OCI-LY7 (cell line): ENCODE measurements at regions not wholly inside any gene's neighbourhood (a gene's known extent, or its start where the extent isn't known, plus 50 kb on each side); places are given as distances from the start of the nearest gene placed in this dataset.

Experiments
- BruUV-seq: library from RNA; stranded (reverse); fragments of 400-500 nt; replicated peaks from 2 replicates; lab custom pipeline; 2021; lab: Mats Ljungman, UMichigan
- CTCF ChIA-PET: fragments of 300-600 bp; sonication (Branson Sonifier 250); formaldehyde crosslinking; loops from one replicate; lab custom pipeline; 2022; ENCODE audit warnings: antibody characterized with exemption; ENCODE audit not compliant: unreplicated experiment; lab: Charles Lee
- POLR2A ChIA-PET: fragments of 300-600 bp; sonication (Branson Sonifier 250); formaldehyde crosslinking; loops from one replicate; lab custom pipeline; 2022; ENCODE audit warnings: antibody characterized with exemption; lab: Charles Lee
- DNase-seq: peaks from one replicate; pipeline ENCODE4 v3.0.0-alpha.2; 2015; ENCODE audit warnings: low spot score
- H2AFZ ChIP-seq: fragments of 200-600 bp; sonication (generic), shearing (Covaris generic); 2 replicates; pipeline ENCODE4 v1.6.1; 2014; ENCODE audit warnings: mild to moderate bottlenecking, antibody characterized with exemption, low read length, moderate library complexity
- H3K27ac ChIP-seq: fragments of 200-600 bp; sonication (generic); 2 replicates; pipeline ENCODE4 v1.5.1; 2014; ENCODE audit warnings: mixed run types, low read depth, mild to moderate bottlenecking, moderate library complexity, low read length, inconsistent platforms; ENCODE audit not compliant: poor library complexity, severe bottlenecking
- H3K36me3 ChIP-seq: fragments of 200-600 bp; sonication (generic); 2 replicates; pipeline ENCODE4 v1.6.1; 2014; ENCODE audit warnings: mild to moderate bottlenecking, antibody characterized with exemption, low read length, moderate library complexity, mixed read lengths; ENCODE audit not compliant: insufficient read depth
- H3K4me1 ChIP-seq: fragments of 200-600 bp; sonication (generic); 2 replicates; pipeline ENCODE4 v1.5.1; 2014; ENCODE audit warnings: mild to moderate bottlenecking, low read length; ENCODE audit not compliant: insufficient read depth, poor library complexity, severe bottlenecking
- H3K4me2 ChIP-seq: fragments of 200-600 bp; sonication (generic); 2 replicates; pipeline ENCODE4 v1.6.1; 2014; ENCODE audit warnings: mild to moderate bottlenecking, low read length
- H3K4me3 ChIP-seq: fragments of 200-600 bp; sonication (generic); 2 replicates; pipeline ENCODE4 v1.5.1; 2014; ENCODE audit warnings: mild to moderate bottlenecking, low read depth, low read length; ENCODE audit not compliant: poor library complexity, severe bottlenecking
- H3K79me2 ChIP-seq: fragments of 200-600 bp; sonication (generic); 2 replicates; pipeline ENCODE4 v1.6.1; 2016; ENCODE audit warnings: low read depth, mild to moderate bottlenecking, low read length, moderate library complexity, mixed read lengths; ENCODE audit not compliant: insufficient read depth
- H3K9me2 ChIP-seq: fragments of 200-600 bp; sonication (generic); 2 replicates; pipeline ENCODE4 v1.6.1; 2016; ENCODE audit warnings: mild to moderate bottlenecking, low read length, mixed read lengths; ENCODE audit not compliant: insufficient read depth
- H3K9me3 ChIP-seq: fragments of 200-600 bp; sonication (generic); 2 replicates; pipeline ENCODE4 v1.6.1; 2014; ENCODE audit warnings: mild to moderate bottlenecking, mixed run types, low read length, mixed read lengths
- H4K20me1 ChIP-seq: fragments of 200-600 bp; sonication (generic); 2 replicates; pipeline ENCODE4 v1.6.1; 2014; ENCODE audit warnings: mild to moderate bottlenecking, antibody characterized with exemption, low read length, moderate library complexity, mixed read lengths; ENCODE audit not compliant: insufficient read depth
- CTCF ChIP-seq: fragments of 200-600 bp; sonication (generic); conservative IDR thresholded peaks from 2 replicates; pipeline ENCODE4 v1.5.1; 2014; ENCODE audit warnings: mild to moderate bottlenecking, antibody characterized with exemption, low read length, moderate library complexity, mixed read lengths
- EZH2phosphoT487 ChIP-seq: fragments of 200-600 bp; sonication (generic); IDR thresholded peaks from 2 replicates; pipeline ENCODE4 v1.6.1; 2018; ENCODE audit warnings: low read depth, borderline replicate concordance, mild to moderate bottlenecking, mixed run types, antibody characterized with exemption, low read length, moderate library complexity, mixed read lengths
- intact Hi-C: fragments of 100-400 bp; cut with micrococcal nuclease; formaldehyde crosslinking; loops from one replicate; pipeline ENCODE4 v1.10.0; 2022; ENCODE audit not compliant: unreplicated experiment

DNA sequence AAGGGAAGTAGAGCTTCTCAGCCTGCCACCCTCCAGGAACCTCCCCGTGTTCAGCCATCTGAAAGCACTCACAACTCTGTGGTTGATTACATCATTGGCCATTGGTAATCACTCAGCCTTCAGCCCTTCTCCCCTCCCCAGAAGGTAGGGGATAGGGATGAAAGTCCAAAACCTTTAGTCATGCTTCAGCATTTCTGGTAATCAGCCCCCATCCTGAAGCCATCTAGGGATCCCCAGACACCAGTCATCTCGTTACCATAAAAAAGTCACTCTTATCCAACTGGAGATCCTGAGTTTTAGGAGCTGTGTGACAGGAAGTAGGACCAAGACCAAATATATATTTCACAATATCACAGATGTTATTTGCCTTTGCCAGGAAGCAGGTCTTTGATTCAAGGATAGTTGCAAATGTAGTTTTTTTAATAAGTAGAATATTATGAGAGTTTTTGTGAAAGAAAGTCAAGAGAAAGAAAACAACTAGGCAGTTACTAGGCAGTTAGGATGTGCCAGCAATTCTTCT, 364.6 kb upstream of the NOCT start:
- Histone ChIP-seq H3K27ac (no peak overlapping the region), H3K4me2 (no peak overlapping the region), H2AFZ (no peak overlapping the region), H3K36me3 (no peaks in the 10 kb centered on the region), H3K4me1 (no peaks in the 10 kb centered on the region), H3K79me2 (no peaks in the 10 kb centered on the region), H4K20me1 (no peaks in the 10 kb centered on the region), H3K4me3 (no peak overlapping the region), H3K9me2 (no peaks in the 10 kb centered on the region), H3K9me3 (no peaks in the 10 kb centered on the region)
- TF ChIP-seq CTCF, result no peak
- no peak for TF ChIP-seq EZH2phosphoT487
- ChIA-PET POLR2A (no interaction called here), CTCF (no interaction called here)
- no TSS peak for BruUV-seq
- DNase-seq, result no peak
- intact Hi-C loops, result no loop called here

GRCh38 chr4:138650495-138650894, 365.1 kb upstream of the NOCT start:
- no TSS peak for BruUV-seq

More at GRCh38 chr4:138650495-138650894, 365.1 kb upstream of the NOCT start:
- no peaks in the 10 kb centered on the region for H3K9me3 ChIP-seq
- H3K36me3 ChIP-seq, result no peaks in the 10 kb centered on the region
- H3K4me3 ChIP-seq, result no peak overlapping the region
- no peak overlapping the region for H3K4me2 ChIP-seq
- H3K79me2 ChIP-seq, result no peaks in the 10 kb centered on the region
- no peak overlapping the region for H2AFZ ChIP-seq
- no peaks in the 10 kb centered on the region for H3K4me1 ChIP-seq
- TF ChIP-seq EZH2phosphoT487 (no peak), CTCF (no peak)
- no peak for DNase-seq
- no peaks in the 10 kb centered on the region for H4K20me1 ChIP-seq
- CTCF ChIA-PET, result no interaction called here
- no peaks in the 10 kb centered on the region for H3K9me2 ChIP-seq
- POLR2A ChIA-PET, result no interaction called here
- intact Hi-C loops, result no loop called here
- H3K27ac ChIP-seq, result no peak overlapping the region
